Activated naive CD8-positive, alpha-beta T cell treated with anti-CD3 and anti-CD28 coated beads, Interleukin-2, amount 10 ng/mL, durations not matched to agents 7 days and 5 days (primary cell): ENCODE measurements at regions not wholly inside any gene's neighbourhood (a gene's known extent, or its start where the extent isn't known, plus 50 kb on each side); places are given as distances from the start of the nearest gene placed in this dataset.

Experiments
- ATAC-seq: fragments of 150-1000 bp; cut with Tn5 transposase; one replicate; pipeline ENCODE4 v1.10.0; 2021; ENCODE audit warnings: low read depth, moderate library complexity
- POLR2A ChIA-PET: fragments of 350-600 bp; sonication (Branson Sonifier 250); formaldehyde crosslinking; loops from one replicate; lab custom pipeline; 2021; ENCODE audit warnings: antibody characterized with exemption; lab: Charles Lee
- DNase-seq: peaks from one replicate; pipeline ENCODE4 v3.0.0; 2021
- H3K27ac Mint-ChIP-seq: one replicate; pipeline ENCODE4 v1.8.0; 2022; ENCODE audit warnings: mild to moderate bottlenecking, mixed read lengths
- H3K27me3 Mint-ChIP-seq: one replicate; pipeline ENCODE4 v1.8.0; 2022; ENCODE audit warnings: mild to moderate bottlenecking, moderate library complexity, mixed read lengths
- H3K36me3 Mint-ChIP-seq: one replicate; pipeline ENCODE4 v1.8.0; 2021; ENCODE audit warnings: mild to moderate bottlenecking, mixed read lengths
- H3K4me1 Mint-ChIP-seq: one replicate; pipeline ENCODE4 v1.8.0; 2021; ENCODE audit warnings: mixed read lengths
- H3K4me3 Mint-ChIP-seq: one replicate; pipeline ENCODE4 v1.8.0; 2022; ENCODE audit warnings: mild to moderate bottlenecking, moderate library complexity, mixed read lengths
- H3K9me3 Mint-ChIP-seq: one replicate; pipeline ENCODE4 v1.8.0; 2021; ENCODE audit warnings: mixed read lengths

GRCh38 chr10:128566361-128566968, 440.2 kb upstream of the MKI67 start:
- no peaks in the 10 kb centered on the region for H3K4me1 Mint-ChIP-seq
- no peaks in the 10 kb centered on the region for H3K27me3 Mint-ChIP-seq
- POLR2A ChIA-PET = no interaction called here
- H3K9me3 Mint-ChIP-seq = no peaks in the 10 kb centered on the region
- ATAC-seq = no peak
- H3K36me3 Mint-ChIP-seq = no peaks in the 10 kb centered on the region
- DNase-seq = no peak
- no peak overlapping the region for H3K27ac Mint-ChIP-seq
- H3K4me3 Mint-ChIP-seq = no peak overlapping the region

- DNase-seq (no peak), ATAC-seq (no peak)
- POLR2A ChIA-PET = no interaction called here
- Mint-ChIP-seq H3K27ac (no peak overlapping the region), H3K4me1 (no peaks in the 10 kb centered on the region), H3K4me3 (no peak overlapping the region), H3K36me3 (no peaks in the 10 kb centered on the region), H3K27me3 (no peaks in the 10 kb centered on the region), H3K9me3 (no peaks in the 10 kb centered on the region)
These were observed 441.3 kb upstream of the MKI67 start for GRCh38 chr10:128567551-128567950.

GRCh38 chr10:128568041-128568440, 441.8 kb upstream of the MKI67 start:
- POLR2A ChIA-PET = no interaction called here
- Mint-ChIP-seq H3K4me1 (no peaks in the 10 kb centered on the region), H3K36me3 (no peaks in the 10 kb centered on the region), H3K27ac (no peak overlapping the region), H3K4me3 (no peak overlapping the region), H3K27me3 (no peaks in the 10 kb centered on the region), H3K9me3 (no peaks in the 10 kb centered on the region)
- ATAC-seq (no peak), DNase-seq (no peak)

GRCh38 chr10:128568491-128568890, 442.3 kb upstream of the MKI67 start:
- POLR2A ChIA-PET = no interaction called here
- no peaks in the 10 kb centered on the region for H3K36me3 Mint-ChIP-seq
- no peaks in the 10 kb centered on the region for H3K4me1 Mint-ChIP-seq
- no peak for ATAC-seq
- no peaks in the 10 kb centered on the region for H3K9me3 Mint-ChIP-seq
- no peak overlapping the region for H3K27ac Mint-ChIP-seq
- H3K4me3 Mint-ChIP-seq = no peak overlapping the region
- no peak for DNase-seq
- H3K27me3 Mint-ChIP-seq = no peaks in the 10 kb centered on the region

GRCh38 chr10:128568990-128569945, 443.0 kb upstream of the MKI67 start:
- ATAC-seq (no peak), DNase-seq (no peak)
- H3K36me3 Mint-ChIP-seq = no peaks in the 10 kb centered on the region
- H3K27ac Mint-ChIP-seq = no peak overlapping the region
- H3K27me3 Mint-ChIP-seq = no peaks in the 10 kb centered on the region
- no peaks in the 10 kb centered on the region for H3K9me3 Mint-ChIP-seq
- H3K4me1 Mint-ChIP-seq = no peaks in the 10 kb centered on the region
- POLR2A ChIA-PET = no interaction called here
- H3K4me3 Mint-ChIP-seq = no peak overlapping the region

- H3K9me3 Mint-ChIP-seq = no peaks in the 10 kb centered on the region
- no peaks in the 10 kb centered on the region for H3K4me1 Mint-ChIP-seq
- no peaks in the 10 kb centered on the region for H3K27me3 Mint-ChIP-seq
- no peaks in the 10 kb centered on the region for H3K36me3 Mint-ChIP-seq
- no peak for ATAC-seq
- DNase-seq = no peak
- H3K27ac Mint-ChIP-seq = no peak overlapping the region
- no peak overlapping the region for H3K4me3 Mint-ChIP-seq
- POLR2A ChIA-PET = no interaction called here
These were observed 444.2 kb upstream of the MKI67 start for GRCh38 chr10:128570319-128570995.

- Mint-ChIP-seq H3K9me3 (no peaks in the 10 kb centered on the region), H3K36me3 (no peaks in the 10 kb centered on the region), H3K27me3 (no peaks in the 10 kb centered on the region), H3K4me3 (no peak overlapping the region), H3K4me1 (no peaks in the 10 kb centered on the region), H3K27ac (no peak overlapping the region)
- ATAC-seq (no peak), DNase-seq (no peak)
- POLR2A ChIA-PET = no interaction called here
These were observed 444.8 kb upstream of the MKI67 start for GRCh38 chr10:128571071-128571470.

GRCh38 chr10:128571745-128572144, 445.5 kb upstream of the MKI67 start:
- H3K27me3 Mint-ChIP-seq = no peaks in the 10 kb centered on the region
- DNase-seq (no peak), ATAC-seq (no peak)
- H3K9me3 Mint-ChIP-seq = no peaks in the 10 kb centered on the region
- H3K4me3 Mint-ChIP-seq = no peak overlapping the region
- no peaks in the 10 kb centered on the region for H3K4me1 Mint-ChIP-seq
- POLR2A ChIA-PET = no interaction called here
- H3K27ac Mint-ChIP-seq = no peak overlapping the region
- H3K36me3 Mint-ChIP-seq = no peaks in the 10 kb centered on the region

GRCh38 chr10:128572696-128573095, 446.5 kb upstream of the MKI67 start:
- DNase-seq (no peak), ATAC-seq (no peak)
- no peak overlapping the region for H3K27ac Mint-ChIP-seq
- H3K27me3 Mint-ChIP-seq = no peaks in the 10 kb centered on the region
- no peak overlapping the region for H3K4me3 Mint-ChIP-seq
- no peaks in the 10 kb centered on the region for H3K4me1 Mint-ChIP-seq
- no peaks in the 10 kb centered on the region for H3K36me3 Mint-ChIP-seq
- POLR2A ChIA-PET = no interaction called here
- no peaks in the 10 kb centered on the region for H3K9me3 Mint-ChIP-seq

GRCh38 chr10:128573281-128573845, 447.1 kb upstream of the MKI67 start:
- Mint-ChIP-seq H3K9me3 (no peaks in the 10 kb centered on the region), H3K36me3 (no peaks in the 10 kb centered on the region), H3K4me1 (no peaks in the 10 kb centered on the region), H3K27me3 (no peaks in the 10 kb centered on the region), H3K4me3 (no peak overlapping the region), H3K27ac (no peak overlapping the region)
- no peak for ATAC-seq
- POLR2A ChIA-PET = no interaction called here
- no peak for DNase-seq

- POLR2A ChIA-PET = no interaction called here
- H3K9me3 Mint-ChIP-seq = no peaks in the 10 kb centered on the region
These were observed 447.8 kb upstream of the MKI67 start for GRCh38 chr10:128573986-128574385.

GRCh38 chr10:128574581-128575210, 448.5 kb upstream of the MKI67 start:
- peaks cover 5% of the 10 kb centered on the region for H3K27me3 Mint-ChIP-seq
- H3K4me3 Mint-ChIP-seq = no peak overlapping the region
- POLR2A ChIA-PET = no interaction called here
- no peaks in the 10 kb centered on the region for H3K4me1 Mint-ChIP-seq
- no peak for ATAC-seq
- H3K36me3 Mint-ChIP-seq = no peaks in the 10 kb centered on the region
- no peaks in the 10 kb centered on the region for H3K9me3 Mint-ChIP-seq
- DNase-seq = no peak
- H3K27ac Mint-ChIP-seq = no peak overlapping the region

More at GRCh38 chr10:128573986-128574385, 447.8 kb upstream of the MKI67 start:
- DNase-seq (no peak), ATAC-seq (no peak)
- Mint-ChIP-seq H3K4me1 (no peaks in the 10 kb centered on the region), H3K36me3 (no peaks in the 10 kb centered on the region), H3K27ac (no peak overlapping the region), H3K4me3 (no peak overlapping the region), H3K27me3 (no peaks in the 10 kb centered on the region)

- Mint-ChIP-seq H3K4me1 (no peaks in the 10 kb centered on the region), H3K36me3 (no peaks in the 10 kb centered on the region), H3K9me3 (no peaks in the 10 kb centered on the region), H3K27ac (no peak overlapping the region), H3K27me3 (peaks cover 8% of the 10 kb centered on the region), H3K4me3 (no peak overlapping the region)
- no peak for ATAC-seq
- DNase-seq = no peak
- POLR2A ChIA-PET = no interaction called here
These were observed 449.5 kb upstream of the MKI67 start for GRCh38 chr10:128575761-128576160.
